ENCODE measurements at regions not wholly inside any gene's neighbourhood (a gene's known extent, or its start where the extent isn't known, plus 50 kb on each side); places are given as distances from the start of the nearest gene placed in this dataset.

DNA sequence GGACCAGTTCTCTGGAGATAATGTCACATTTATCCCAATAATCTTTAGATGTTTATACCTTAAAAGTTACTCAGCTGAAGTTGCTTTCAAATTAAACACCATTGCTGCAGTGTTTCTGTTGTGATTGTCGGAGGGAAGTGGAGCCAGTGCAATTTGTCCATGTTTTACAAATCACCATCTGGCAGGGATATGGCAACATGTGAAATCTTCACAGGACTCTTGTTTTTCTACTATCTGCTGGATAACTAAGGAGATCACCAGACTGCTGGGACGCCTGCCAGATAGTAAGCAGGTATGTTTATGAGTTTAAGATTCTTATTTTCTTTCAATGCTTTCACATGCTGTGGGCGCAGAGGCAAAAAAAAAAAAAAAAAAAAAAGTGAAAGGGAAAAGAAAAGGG is 100.3 kb upstream of the SOX5 start:
- H3K4me3 ChIP-seq (ENCODE audit: control insufficient read depth in 2 of 3, extremely low read depth in 1 of 3, insufficient read depth in 2 of 3, low read depth in 1 of 3, low read length in 3 of 3): no peak overlapping the region
- no peak for FAIRE-seq

DNA sequence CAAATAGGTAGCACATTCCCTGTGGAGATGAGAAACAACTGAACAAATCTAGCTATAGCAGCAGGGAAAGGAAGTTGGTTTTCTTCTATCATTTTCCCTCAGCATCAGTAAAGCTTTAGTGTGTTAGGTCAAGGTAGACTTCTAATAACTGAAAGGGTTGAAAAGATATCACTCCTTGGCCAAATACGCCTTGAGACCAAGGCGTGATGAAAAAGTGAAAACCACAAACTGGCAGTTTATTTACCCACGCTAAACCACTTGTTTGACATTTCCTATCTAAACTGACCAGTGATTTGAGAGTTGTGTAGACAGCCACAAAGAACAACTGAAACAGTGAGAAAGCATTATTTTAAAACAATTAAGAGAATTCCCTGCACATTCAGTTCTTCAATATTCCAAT is 99.6 kb upstream of the SOX5 start:
- Histone ChIP-seq H3K36me3 (ENCODE audit: control insufficient read depth in 2 of 2, extremely low read depth in 1 of 2, insufficient read depth in 2 of 2, low read length in 2 of 2) (no peaks in the 10 kb centered on the region), H3K4me1 (ENCODE audit: control insufficient read depth, extremely low read depth, insufficient read depth, low read length) (no peaks in the 10 kb centered on the region), H4K20me1 (ENCODE audit: control insufficient read depth, extremely low read depth, insufficient read depth, low read length) (no peaks in the 10 kb centered on the region), H3K4me2 (ENCODE audit: control insufficient read depth, extremely low read depth, insufficient read depth, low read depth, low read length) (no peak overlapping the region), H3K27me3 (ENCODE audit: control insufficient read depth, extremely low read depth, insufficient read depth, low read length) (no peaks in the 10 kb centered on the region), H3K27ac (ENCODE audit: control insufficient read depth, insufficient read depth, low read length) (no peak overlapping the region), H3K9ac (ENCODE audit: control insufficient read depth, extremely low read depth, insufficient read depth, low read length) (no peak overlapping the region), H3K9me1 (ENCODE audit: control insufficient read depth, extremely low read depth, insufficient read depth, low read length) (no peaks in the 10 kb centered on the region), H3K4me3 (ENCODE audit: control insufficient read depth in 2 of 3, extremely low read depth in 1 of 3, insufficient read depth in 2 of 3, low read depth in 1 of 3, low read length in 3 of 3) (no peak overlapping the region), H3K79me2 (ENCODE audit: control insufficient read depth, insufficient read depth, low read length) (no peaks in the 10 kb centered on the region), H3K9me3 (ENCODE audit: control insufficient read depth, low read depth, low read length) (no peaks in the 10 kb centered on the region), H2AFZ (ENCODE audit: control insufficient read depth, low read length) (no peak overlapping the region)
- no peak for TF ChIP-seq CTCF (optimal IDR thresholded peaks at IDR 0.05 in 1 of 3, IDR thresholded peaks at IDR 0.05 in 1 of 3, conservative IDR thresholded peaks at IDR 0.05 in 1 of 3; ENCODE audit: extremely low read depth in 1 of 3, insufficient read depth in 2 of 3, low read length in 3 of 3)
- no peak for TF ChIP-seq EZH2 (IDR thresholded peaks at IDR 0.05; ENCODE audit: low read length)
- no peak for FAIRE-seq
- dilution Hi-C loops (cut with MboI; ENCODE audit: extremely low pct_ligation_motif_present, low sequenced_read_pairs): no loop called here
- no peak for DNase-seq (ENCODE audit: low read depth, low spot score)

More for the DNA sequence above, 100.3 kb upstream of the SOX5 start:
- Histone ChIP-seq H3K9me3 (ENCODE audit: control insufficient read depth, low read depth, low read length) (no peaks in the 10 kb centered on the region), H3K36me3 (ENCODE audit: control insufficient read depth in 2 of 2, extremely low read depth in 1 of 2, insufficient read depth in 2 of 2, low read length in 2 of 2) (no peaks in the 10 kb centered on the region), H3K4me1 (ENCODE audit: control insufficient read depth, extremely low read depth, insufficient read depth, low read length) (no peaks in the 10 kb centered on the region), H4K20me1 (ENCODE audit: control insufficient read depth, extremely low read depth, insufficient read depth, low read length) (no peaks in the 10 kb centered on the region), H3K27ac (ENCODE audit: control insufficient read depth, insufficient read depth, low read length) (no peak overlapping the region), H3K4me2 (ENCODE audit: control insufficient read depth, extremely low read depth, insufficient read depth, low read depth, low read length) (no peak overlapping the region), H3K27me3 (ENCODE audit: control insufficient read depth, extremely low read depth, insufficient read depth, low read length) (no peaks in the 10 kb centered on the region), H3K9me1 (ENCODE audit: control insufficient read depth, extremely low read depth, insufficient read depth, low read length) (no peaks in the 10 kb centered on the region), H2AFZ (ENCODE audit: control insufficient read depth, low read length) (no peak overlapping the region), H3K79me2 (ENCODE audit: control insufficient read depth, insufficient read depth, low read length) (no peaks in the 10 kb centered on the region), H3K9ac (ENCODE audit: control insufficient read depth, extremely low read depth, insufficient read depth, low read length) (no peak overlapping the region)
- no peak for TF ChIP-seq EZH2 (IDR thresholded peaks at IDR 0.05; ENCODE audit: low read length)
- dilution Hi-C loops (cut with MboI; ENCODE audit: extremely low pct_ligation_motif_present, low sequenced_read_pairs): no loop called here
- no peak for DNase-seq (ENCODE audit: low read depth, low spot score)

GRCh38 chr12:24048446-24048845 is 99.0 kb upstream of the SOX5 start:
- no peak for TF ChIP-seq CTCF (optimal IDR thresholded peaks at IDR 0.05 in 1 of 3, IDR thresholded peaks at IDR 0.05 in 1 of 3, conservative IDR thresholded peaks at IDR 0.05 in 1 of 3; ENCODE audit: extremely low read depth in 1 of 3, insufficient read depth in 2 of 3, low read length in 3 of 3)
- no peak for TF ChIP-seq EZH2 (IDR thresholded peaks at IDR 0.05; ENCODE audit: low read length)
- Histone ChIP-seq H3K27me3 (ENCODE audit: control insufficient read depth, extremely low read depth, insufficient read depth, low read length) (no peaks in the 10 kb centered on the region), H3K27ac (ENCODE audit: control insufficient read depth, insufficient read depth, low read length) (no peak overlapping the region), H3K9me1 (ENCODE audit: control insufficient read depth, extremely low read depth, insufficient read depth, low read length) (no peaks in the 10 kb centered on the region), H3K4me2 (ENCODE audit: control insufficient read depth, extremely low read depth, insufficient read depth, low read depth, low read length) (no peak overlapping the region), H3K36me3 (ENCODE audit: control insufficient read depth in 2 of 2, extremely low read depth in 1 of 2, insufficient read depth in 2 of 2, low read length in 2 of 2) (no peaks in the 10 kb centered on the region), H3K9ac (ENCODE audit: control insufficient read depth, extremely low read depth, insufficient read depth, low read length) (no peak overlapping the region), H3K9me3 (ENCODE audit: control insufficient read depth, low read depth, low read length) (no peaks in the 10 kb centered on the region), H4K20me1 (ENCODE audit: control insufficient read depth, extremely low read depth, insufficient read depth, low read length) (no peaks in the 10 kb centered on the region), H3K4me3 (ENCODE audit: control insufficient read depth in 2 of 3, extremely low read depth in 1 of 3, insufficient read depth in 2 of 3, low read depth in 1 of 3, low read length in 3 of 3) (no peak overlapping the region), H3K4me1 (ENCODE audit: control insufficient read depth, extremely low read depth, insufficient read depth, low read length) (no peaks in the 10 kb centered on the region), H3K79me2 (ENCODE audit: control insufficient read depth, insufficient read depth, low read length) (no peaks in the 10 kb centered on the region), H2AFZ (ENCODE audit: control insufficient read depth, low read length) (no peak overlapping the region)
- no peak for FAIRE-seq
- dilution Hi-C loops (cut with MboI; ENCODE audit: extremely low pct_ligation_motif_present, low sequenced_read_pairs): no loop called here
- DNase-seq (ENCODE audit: low read depth, low spot score): no peak

Measured in keratinocyte (primary cell).